OCI-LY7 (cell line): ENCODE measurements at regions not wholly inside any gene's neighbourhood (a gene's known extent, or its start where the extent isn't known, plus 50 kb on each side); places are given as distances from the start of the nearest gene placed in this dataset.

ENCODE experiments used
- EZH2phosphoT487 ChIP-seq: fragments of 200-600 bp; sonication (generic); IDR thresholded peaks from 2 replicates; pipeline ENCODE4 v1.6.1; 2018; ENCODE audit warnings: low read depth, borderline replicate concordance, mild to moderate bottlenecking, mixed run types, antibody characterized with exemption, low read length, moderate library complexity, mixed read lengths
- TF ChIP-seq, protein P1 (sequence below): fragments of 200-600 bp; sonication (generic); conservative IDR thresholded peaks from 2 replicates; pipeline ENCODE4 v1.5.1; 2014; ENCODE audit warnings: mild to moderate bottlenecking, antibody characterized with exemption, low read length, moderate library complexity, mixed read lengths

- TF ChIP-seq, protein P1, sequence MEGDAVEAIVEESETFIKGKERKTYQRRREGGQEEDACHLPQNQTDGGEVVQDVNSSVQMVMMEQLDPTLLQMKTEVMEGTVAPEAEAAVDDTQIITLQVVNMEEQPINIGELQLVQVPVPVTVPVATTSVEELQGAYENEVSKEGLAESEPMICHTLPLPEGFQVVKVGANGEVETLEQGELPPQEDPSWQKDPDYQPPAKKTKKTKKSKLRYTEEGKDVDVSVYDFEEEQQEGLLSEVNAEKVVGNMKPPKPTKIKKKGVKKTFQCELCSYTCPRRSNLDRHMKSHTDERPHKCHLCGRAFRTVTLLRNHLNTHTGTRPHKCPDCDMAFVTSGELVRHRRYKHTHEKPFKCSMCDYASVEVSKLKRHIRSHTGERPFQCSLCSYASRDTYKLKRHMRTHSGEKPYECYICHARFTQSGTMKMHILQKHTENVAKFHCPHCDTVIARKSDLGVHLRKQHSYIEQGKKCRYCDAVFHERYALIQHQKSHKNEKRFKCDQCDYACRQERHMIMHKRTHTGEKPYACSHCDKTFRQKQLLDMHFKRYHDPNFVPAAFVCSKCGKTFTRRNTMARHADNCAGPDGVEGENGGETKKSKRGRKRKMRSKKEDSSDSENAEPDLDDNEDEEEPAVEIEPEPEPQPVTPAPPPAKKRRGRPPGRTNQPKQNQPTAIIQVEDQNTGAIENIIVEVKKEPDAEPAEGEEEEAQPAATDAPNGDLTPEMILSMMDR, result no peak
- TF ChIP-seq EZH2phosphoT487, result no peak
Observed at GRCh38 chrX:45846328-45846727, 645.7 kb upstream of the DIPK2B start.
